Upper lobe of left lung (tissue), 6 donors: ENCODE measurements at regions not wholly inside any gene's neighbourhood (a gene's known extent, or its start where the extent isn't known, plus 50 kb on each side); places are given as distances from the start of the nearest gene placed in this dataset.

Experiments used
- ATAC-seq, 2 donors: fragments of 200-7000 bp; cut with Tn5 transposase; one replicate each; pipeline ENCODE4 v1.9.1; 2022; ENCODE audit warnings: mild to moderate bottlenecking in 2 of 2, moderate library complexity in 2 of 2; ENCODE audit not compliant: low FRiP score in 2 of 2
- DNase-seq, 2 donors: peaks; one replicate each; pipeline ENCODE4 v3.0.0-alpha.2; 2019 to 2020
- H3K27ac ChIP-seq, 4 donors: fragments of 200-600 bp; sonication (generic); one replicate each; pipeline ENCODE4 v1.5.1; 2016 to 2019
- H3K27me3 ChIP-seq, 4 donors: fragments of 200-600 bp; sonication (generic); one replicate each; pipeline ENCODE4 v1.5.1; 2017 to 2019
- H3K36me3 ChIP-seq, 4 donors: fragments of 200-600 bp; sonication (generic); one replicate each; pipeline ENCODE4 v1.5.1; 2016 to 2019
- H3K4me1 ChIP-seq, 4 donors: fragments of 200-600 bp; sonication (generic); one replicate each; pipeline ENCODE4 v1.5.1; 2018 to 2019
- H3K4me3 ChIP-seq, 4 donors: fragments of 200-600 bp; sonication (generic); one replicate each; pipeline ENCODE4 v1.5.1; 2017 to 2019; ENCODE audit warnings: mild to moderate bottlenecking in 2 of 4, moderate library complexity in 1 of 4
- H3K9me3 ChIP-seq, 4 donors: fragments of 200-600 bp; sonication (generic); one replicate each; pipeline ENCODE4 v1.5.1; 2018 to 2019
- EP300 ChIP-seq, 4 donors: sonication (generic); formaldehyde crosslinking; IDR thresholded peaks; one replicate each; pipeline ENCODE4 v1.5.1; 2017; ENCODE audit warnings: antibody characterized with exemption in 4 of 4, control low read depth in 2 of 4
- POLR2A ChIP-seq, 4 donors: fragments of 450-650 bp; IDR thresholded peaks; one replicate each; pipeline ENCODE4 v1.5.1; 2016 to 2017; ENCODE audit warnings: antibody characterized with exemption in 4 of 4, mild to moderate bottlenecking in 2 of 4
- POLR2AphosphoS5 ChIP-seq, 2 donors: sonication (generic); formaldehyde crosslinking; IDR thresholded peaks; one replicate each; pipeline ENCODE4 v1.5.1; 2017; ENCODE audit warnings: antibody characterized with exemption in 2 of 2
- WGBS, 2 donors: methylation state at CpG; one replicate each; pipeline ENCODE4 v1.1.5; 2017 to 2018; 5-methylcytosine and 5-hydroxymethylcytosine counted together
- TF ChIP-seq, protein P1 (sequence below), 6 experiments: fragments of 450-650 bp in 4 of 6; fragments of 200-600 bp in 2 of 6; sonication (generic) in 2 of 6; IDR thresholded peaks; one replicate each; pipeline ENCODE4 v1.5.1; 2016 to 2019; ENCODE audit warnings: antibody characterized with exemption in 6 of 6
- donor health status: DM: no; HTN: no; CAD: no; lungs with moderate emphysema.
- donor health status: DM: no; HTN: yes; CAD: no; lungs with severe emphysema.

- Histone ChIP-seq H3K27ac (no peak overlapping the region), H3K9me3 (no peaks in the 10 kb centered on the region), H3K27me3 (no peaks in the 10 kb centered on the region), H3K36me3 (no peaks in the 10 kb centered on the region), H3K4me1 (no peaks in the 10 kb centered on the region), H3K4me3 (no peak overlapping the region)
- TF ChIP-seq, protein P1, sequence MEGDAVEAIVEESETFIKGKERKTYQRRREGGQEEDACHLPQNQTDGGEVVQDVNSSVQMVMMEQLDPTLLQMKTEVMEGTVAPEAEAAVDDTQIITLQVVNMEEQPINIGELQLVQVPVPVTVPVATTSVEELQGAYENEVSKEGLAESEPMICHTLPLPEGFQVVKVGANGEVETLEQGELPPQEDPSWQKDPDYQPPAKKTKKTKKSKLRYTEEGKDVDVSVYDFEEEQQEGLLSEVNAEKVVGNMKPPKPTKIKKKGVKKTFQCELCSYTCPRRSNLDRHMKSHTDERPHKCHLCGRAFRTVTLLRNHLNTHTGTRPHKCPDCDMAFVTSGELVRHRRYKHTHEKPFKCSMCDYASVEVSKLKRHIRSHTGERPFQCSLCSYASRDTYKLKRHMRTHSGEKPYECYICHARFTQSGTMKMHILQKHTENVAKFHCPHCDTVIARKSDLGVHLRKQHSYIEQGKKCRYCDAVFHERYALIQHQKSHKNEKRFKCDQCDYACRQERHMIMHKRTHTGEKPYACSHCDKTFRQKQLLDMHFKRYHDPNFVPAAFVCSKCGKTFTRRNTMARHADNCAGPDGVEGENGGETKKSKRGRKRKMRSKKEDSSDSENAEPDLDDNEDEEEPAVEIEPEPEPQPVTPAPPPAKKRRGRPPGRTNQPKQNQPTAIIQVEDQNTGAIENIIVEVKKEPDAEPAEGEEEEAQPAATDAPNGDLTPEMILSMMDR (IDR thresholded peaks at IDR 0.05): no peak
- no peak for TF ChIP-seq EP300 (IDR thresholded peaks at IDR 0.05)
- TF ChIP-seq POLR2A (IDR thresholded peaks at IDR 0.05): no peak
- no peak for TF ChIP-seq POLR2AphosphoS5 (IDR thresholded peaks at IDR 0.05)
- DNase-seq (no peak), ATAC-seq (no peak)
- 89 to 93% methylated on average over 6 of the region's 6 CpGs for WGBS, 2 donors
Measured at GRCh38 chr16:55046513-55046912, 115.8 kb downstream of the IRX5 start.

DNA sequence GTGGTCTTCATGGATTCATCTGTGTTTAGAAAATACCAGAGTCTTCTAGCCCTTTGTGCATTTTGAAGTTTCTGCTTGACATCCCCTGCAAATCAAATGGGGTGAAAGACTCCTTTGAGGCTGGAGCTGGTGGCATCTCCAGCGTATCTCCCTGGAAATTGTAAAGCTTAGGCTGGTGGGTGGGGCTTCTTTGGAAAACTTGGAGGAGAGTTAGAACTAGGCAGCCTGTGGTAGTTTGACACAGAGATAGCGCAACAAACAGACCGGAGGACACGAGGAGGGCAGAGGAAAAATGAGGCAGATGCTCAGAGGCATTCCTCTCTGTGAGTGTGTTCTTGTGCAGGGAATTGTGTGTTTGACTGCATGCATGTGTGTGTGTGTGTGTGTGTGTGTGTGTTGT, 116.3 kb downstream of the IRX5 start:
- H3K4me1 ChIP-seq: no peaks in the 10 kb centered on the region
- DNase-seq: no peak
- H3K4me3 ChIP-seq: no peak overlapping the region
- TF ChIP-seq POLR2A (IDR thresholded peaks at IDR 0.05): no peak
- no peak for TF ChIP-seq EP300 (IDR thresholded peaks at IDR 0.05)
- TF ChIP-seq POLR2AphosphoS5 (IDR thresholded peaks at IDR 0.05): no peak
- TF ChIP-seq, protein P1 (IDR thresholded peaks at IDR 0.05): no peak
- H3K27ac ChIP-seq: no peak overlapping the region
- no peak for ATAC-seq
- H3K36me3 ChIP-seq: no peaks in the 10 kb centered on the region
- H3K9me3 ChIP-seq: no peaks in the 10 kb centered on the region
- 70 to 78% methylated on average over 4 of the region's 4 CpGs for WGBS, 2 donors
- H3K27me3 ChIP-seq: no peaks in the 10 kb centered on the region

DNA sequence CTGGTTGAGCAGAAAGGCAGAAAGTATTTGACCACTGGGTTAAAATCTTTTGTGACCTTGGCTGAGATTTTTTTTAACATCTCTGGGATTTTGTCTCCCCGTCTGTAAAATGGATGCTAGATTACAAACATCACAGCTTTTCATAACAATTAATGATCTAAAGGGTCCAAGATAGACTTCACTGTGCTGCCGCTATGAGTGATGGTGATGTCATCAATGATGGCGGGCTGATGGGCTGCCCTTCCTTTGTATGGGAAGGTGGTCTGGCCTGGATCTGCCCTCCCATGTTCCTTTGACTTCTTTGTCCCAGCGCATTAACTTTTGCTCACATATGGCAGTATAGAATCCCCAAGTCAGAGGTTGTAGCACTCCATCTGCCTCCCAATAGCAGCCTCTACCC, 116.7 kb downstream of the IRX5 start:
- no peaks in the 10 kb centered on the region for H3K27me3 ChIP-seq
- TF ChIP-seq, protein P1 (IDR thresholded peaks at IDR 0.05): no peak
- TF ChIP-seq POLR2AphosphoS5 (IDR thresholded peaks at IDR 0.05): no peak
- no peak for TF ChIP-seq EP300 (IDR thresholded peaks at IDR 0.05)
- no peak for TF ChIP-seq POLR2A (IDR thresholded peaks at IDR 0.05)
- no peak for DNase-seq
- no peaks in the 10 kb centered on the region for H3K9me3 ChIP-seq
- H3K27ac ChIP-seq: no peak overlapping the region
- H3K4me1 ChIP-seq: no peaks in the 10 kb centered on the region
- no peaks in the 10 kb centered on the region for H3K36me3 ChIP-seq
- no peak for ATAC-seq
- no peak overlapping the region for H3K4me3 ChIP-seq
- 83 to 94% methylated on average over 4 of the region's 4 CpGs for WGBS, 2 donors

GRCh38 chr16:55047903-55048497, 117.3 kb downstream of the IRX5 start:
- no peaks in the 10 kb centered on the region for H3K9me3 ChIP-seq
- H3K36me3 ChIP-seq: no peaks in the 10 kb centered on the region
- ATAC-seq (no peak), DNase-seq (no peak)
- no peaks in the 10 kb centered on the region for H3K4me1 ChIP-seq
- 86 to 89% methylated on average over 8 of the region's 8 CpGs for WGBS, 2 donors
- TF ChIP-seq, protein P1 (IDR thresholded peaks at IDR 0.05): no peak
- TF ChIP-seq EP300 (IDR thresholded peaks at IDR 0.05) (no peak), POLR2AphosphoS5 (IDR thresholded peaks at IDR 0.05) (no peak), POLR2A (IDR thresholded peaks at IDR 0.05) (no peak)
- H3K27ac ChIP-seq: no peak overlapping the region
- H3K27me3 ChIP-seq: no peaks in the 10 kb centered on the region
- no peak overlapping the region for H3K4me3 ChIP-seq

- WGBS, 2 donors: 83 to 88% methylated on average over 5 of the region's 5 CpGs
Measured at GRCh38 chr16:55048745-55049144, 118.1 kb downstream of the IRX5 start.

More at GRCh38 chr16:55048745-55049144, 118.1 kb downstream of the IRX5 start:
- no peak overlapping the region for H3K27ac ChIP-seq
- no peak for ATAC-seq
- no peak for TF ChIP-seq POLR2AphosphoS5 (IDR thresholded peaks at IDR 0.05)
- TF ChIP-seq POLR2A (IDR thresholded peaks at IDR 0.05): no peak
- TF ChIP-seq EP300 (IDR thresholded peaks at IDR 0.05): no peak
- TF ChIP-seq, protein P1 (IDR thresholded peaks at IDR 0.05): no peak
- DNase-seq: no peak
- H3K4me1 ChIP-seq: no peaks in the 10 kb centered on the region
- H3K4me3 ChIP-seq: no peak overlapping the region
- H3K9me3 ChIP-seq: no peaks in the 10 kb centered on the region
- no peaks in the 10 kb centered on the region for H3K36me3 ChIP-seq
- no peaks in the 10 kb centered on the region for H3K27me3 ChIP-seq
